ENCODE measurements at regions not wholly inside any gene's neighbourhood (a gene's known extent, or its start where the extent isn't known, plus 50 kb on each side); places are given as distances from the start of the nearest gene placed in this dataset.

DNA sequence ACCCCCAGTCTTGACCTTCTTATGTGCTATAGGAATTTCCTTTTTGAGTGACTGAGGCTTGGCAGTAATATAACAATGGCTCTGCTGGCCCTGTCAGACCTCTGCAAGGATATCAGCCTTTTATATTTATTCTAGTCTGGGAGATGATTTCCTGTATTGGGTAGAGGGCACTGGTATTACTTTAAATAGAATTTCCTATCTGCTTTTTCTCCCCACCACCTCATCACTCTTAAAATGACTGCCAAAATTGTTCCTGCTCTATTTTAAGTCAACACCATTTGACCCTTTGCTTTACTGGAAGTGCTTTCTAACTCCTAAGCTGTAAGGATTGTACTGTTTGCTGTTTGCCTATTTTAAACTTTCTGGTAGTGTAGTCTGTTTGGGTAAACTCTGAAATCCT is 658.4 kb upstream of the FSHR start:
- H3K36me3 ChIP-seq (ENCODE audit: insufficient read depth, low read length): no peaks in the 10 kb centered on the region
- no peaks in the 10 kb centered on the region for H3F3A ChIP-seq (ENCODE audit: insufficient read depth, low read length)
- H2AFZ ChIP-seq (ENCODE audit: low read length): no peak overlapping the region
- no peaks in the 10 kb centered on the region for H3K9me2 ChIP-seq (ENCODE audit: low read depth, low read length)
- no peak overlapping the region for H3K27ac ChIP-seq (ENCODE audit: low read depth, low read length, poor library complexity, severe bottlenecking)
- H3K9me3 ChIP-seq (ENCODE audit: low read length): no peaks in the 10 kb centered on the region
- H3K27me3 ChIP-seq (ENCODE audit: insufficient read depth, low read length): no peaks in the 10 kb centered on the region
- H3K9ac ChIP-seq (ENCODE audit: low read length): no peak overlapping the region
- no peak for TF ChIP-seq EZH2 (IDR thresholded peaks at IDR 0.05; ENCODE audit: borderline replicate concordance, low read length)
- TF ChIP-seq, protein P1, sequence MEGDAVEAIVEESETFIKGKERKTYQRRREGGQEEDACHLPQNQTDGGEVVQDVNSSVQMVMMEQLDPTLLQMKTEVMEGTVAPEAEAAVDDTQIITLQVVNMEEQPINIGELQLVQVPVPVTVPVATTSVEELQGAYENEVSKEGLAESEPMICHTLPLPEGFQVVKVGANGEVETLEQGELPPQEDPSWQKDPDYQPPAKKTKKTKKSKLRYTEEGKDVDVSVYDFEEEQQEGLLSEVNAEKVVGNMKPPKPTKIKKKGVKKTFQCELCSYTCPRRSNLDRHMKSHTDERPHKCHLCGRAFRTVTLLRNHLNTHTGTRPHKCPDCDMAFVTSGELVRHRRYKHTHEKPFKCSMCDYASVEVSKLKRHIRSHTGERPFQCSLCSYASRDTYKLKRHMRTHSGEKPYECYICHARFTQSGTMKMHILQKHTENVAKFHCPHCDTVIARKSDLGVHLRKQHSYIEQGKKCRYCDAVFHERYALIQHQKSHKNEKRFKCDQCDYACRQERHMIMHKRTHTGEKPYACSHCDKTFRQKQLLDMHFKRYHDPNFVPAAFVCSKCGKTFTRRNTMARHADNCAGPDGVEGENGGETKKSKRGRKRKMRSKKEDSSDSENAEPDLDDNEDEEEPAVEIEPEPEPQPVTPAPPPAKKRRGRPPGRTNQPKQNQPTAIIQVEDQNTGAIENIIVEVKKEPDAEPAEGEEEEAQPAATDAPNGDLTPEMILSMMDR (IDR thresholded peaks at IDR 0.05; ENCODE audit: low read length): no peak
- no peaks in the 10 kb centered on the region for H3K79me2 ChIP-seq (ENCODE audit: insufficient read depth, low read length)
- no peaks in the 10 kb centered on the region for H4K20me1 ChIP-seq (ENCODE audit: insufficient read depth, low read length)
- H3K4me2 ChIP-seq (ENCODE audit: low read length): no peak overlapping the region
- no peaks in the 10 kb centered on the region for H3K4me1 ChIP-seq (ENCODE audit: insufficient read depth, low read length, severe bottlenecking)
- H3K4me3 ChIP-seq (ENCODE audit: low read depth, low read length, poor library complexity, severe bottlenecking): no peak overlapping the region

DNA sequence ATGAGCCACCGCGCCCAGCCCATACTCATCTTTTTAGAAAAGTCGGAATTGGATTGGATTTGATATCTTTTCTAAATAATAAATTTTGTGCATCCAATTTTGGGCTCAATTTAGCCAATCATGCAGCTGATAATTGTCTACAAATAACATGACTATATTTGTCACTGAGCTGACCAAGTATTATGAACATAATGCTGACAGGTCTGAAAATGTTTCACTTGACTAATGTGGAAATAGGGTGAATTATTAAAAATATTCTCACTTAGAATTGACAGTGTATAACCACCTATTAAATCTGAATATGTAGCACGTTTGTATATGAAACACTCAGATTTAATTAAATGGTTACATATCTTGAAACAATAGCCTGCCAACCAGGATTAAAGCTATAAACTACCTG is 657.2 kb upstream of the FSHR start:
- TF ChIP-seq, protein P1 (IDR thresholded peaks at IDR 0.05; ENCODE audit: low read length): no peak
- TF ChIP-seq EZH2 (IDR thresholded peaks at IDR 0.05; ENCODE audit: borderline replicate concordance, low read length): no peak
- H3K4me1 ChIP-seq (ENCODE audit: insufficient read depth, low read length, severe bottlenecking): no peaks in the 10 kb centered on the region
- no peaks in the 10 kb centered on the region for H4K20me1 ChIP-seq (ENCODE audit: insufficient read depth, low read length)
- H3K36me3 ChIP-seq (ENCODE audit: insufficient read depth, low read length): no peaks in the 10 kb centered on the region
- H3K9me2 ChIP-seq (ENCODE audit: low read depth, low read length): no peaks in the 10 kb centered on the region
- no peaks in the 10 kb centered on the region for H3F3A ChIP-seq (ENCODE audit: insufficient read depth, low read length)
- H3K27me3 ChIP-seq (ENCODE audit: insufficient read depth, low read length): no peaks in the 10 kb centered on the region
- H3K27ac ChIP-seq (ENCODE audit: low read depth, low read length, poor library complexity, severe bottlenecking): no peak overlapping the region
- H3K9me3 ChIP-seq (ENCODE audit: low read length): no peaks in the 10 kb centered on the region
- H3K4me3 ChIP-seq (ENCODE audit: low read depth, low read length, poor library complexity, severe bottlenecking): no peak overlapping the region
- H3K4me2 ChIP-seq (ENCODE audit: low read length): no peak overlapping the region
- no peak overlapping the region for H2AFZ ChIP-seq (ENCODE audit: low read length)
- no peak overlapping the region for H3K9ac ChIP-seq (ENCODE audit: low read length)
- H3K79me2 ChIP-seq (ENCODE audit: insufficient read depth, low read length): no peaks in the 10 kb centered on the region

DNA sequence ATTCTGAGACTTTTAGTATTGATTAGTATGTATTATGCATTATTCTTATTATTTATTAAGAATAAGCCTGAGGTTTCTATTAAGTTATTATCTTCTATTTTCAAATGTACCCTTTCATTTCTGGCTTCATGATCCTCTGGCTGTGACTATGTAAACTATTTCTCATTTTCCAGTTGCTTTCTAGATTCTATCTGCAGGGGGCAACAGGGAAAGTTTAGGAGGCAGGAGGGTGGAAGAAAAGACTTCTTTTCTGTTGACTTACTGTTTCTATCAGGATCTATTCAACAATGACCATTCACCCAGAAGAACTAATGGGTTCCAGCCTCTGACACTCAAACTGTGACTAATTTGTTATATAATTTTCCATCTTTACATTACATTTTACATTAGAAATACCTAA is 653.4 kb upstream of the FSHR start:
- no peaks in the 10 kb centered on the region for H3K9me2 ChIP-seq (ENCODE audit: low read depth, low read length)
- H2AFZ ChIP-seq (ENCODE audit: low read length): no peak overlapping the region
- no peaks in the 10 kb centered on the region for H3K9me3 ChIP-seq (ENCODE audit: low read length)
- TF ChIP-seq, protein P1 (IDR thresholded peaks at IDR 0.05; ENCODE audit: low read length): no peak
- no peak for TF ChIP-seq EZH2 (IDR thresholded peaks at IDR 0.05; ENCODE audit: borderline replicate concordance, low read length)
- no peak overlapping the region for H3K27ac ChIP-seq (ENCODE audit: low read depth, low read length, poor library complexity, severe bottlenecking)
- H3K79me2 ChIP-seq (ENCODE audit: insufficient read depth, low read length): no peaks in the 10 kb centered on the region
- no peaks in the 10 kb centered on the region for H3F3A ChIP-seq (ENCODE audit: insufficient read depth, low read length)
- H3K36me3 ChIP-seq (ENCODE audit: insufficient read depth, low read length): no peaks in the 10 kb centered on the region
- no peaks in the 10 kb centered on the region for H4K20me1 ChIP-seq (ENCODE audit: insufficient read depth, low read length)
- H3K27me3 ChIP-seq (ENCODE audit: insufficient read depth, low read length): no peaks in the 10 kb centered on the region
- H3K9ac ChIP-seq (ENCODE audit: low read length): no peak overlapping the region
- H3K4me2 ChIP-seq (ENCODE audit: low read length): no peak overlapping the region
- no peaks in the 10 kb centered on the region for H3K4me1 ChIP-seq (ENCODE audit: insufficient read depth, low read length, severe bottlenecking)
- no peak overlapping the region for H3K4me3 ChIP-seq (ENCODE audit: low read depth, low read length, poor library complexity, severe bottlenecking)

Data from OCI-LY1 (cell line).